ENCODE measurements at regions not wholly inside any gene's neighbourhood (a gene's known extent, or its start where the extent isn't known, plus 50 kb on each side); places are given as distances from the start of the nearest gene placed in this dataset.

- Histone ChIP-seq H4K20me1 (ENCODE audit: insufficient read depth) (no peaks in the 10 kb centered on the region), H3K9me3 (ENCODE audit: insufficient read depth, low read depth) (no peaks in the 10 kb centered on the region), H2AFZ (no peak overlapping the region), H3F3A (ENCODE audit: insufficient read depth, low read depth) (no peaks in the 10 kb centered on the region), H3K27ac (no peak overlapping the region), H3K4me1 (replicated peaks; ENCODE audit: insufficient read depth) (no peaks in the 10 kb centered on the region), H3K36me3 (ENCODE audit: low read depth) (no peaks in the 10 kb centered on the region), H3K4me3 (no peak overlapping the region), H3K4me2 (no peak overlapping the region), H3K79me2 (ENCODE audit: low read depth) (no peaks in the 10 kb centered on the region), H3K9me2 (ENCODE audit: insufficient read depth) (no peaks in the 10 kb centered on the region), H3K27me3 (ENCODE audit: insufficient read depth, low read depth) (peaks cover 96% of the 10 kb centered on the region)
- DNase-seq, result no peak
- intact Hi-C loops (cut with micrococcal nuclease; ENCODE audit: unreplicated experiment), result no loop called here
- ChIA-PET POLR2A (ENCODE audit: unreplicated experiment) (no interaction called here), CTCF (no interaction called here)
- no peak for TF ChIP-seq CTCF (conservative IDR thresholded peaks at IDR 0.05)
- no peak for TF ChIP-seq EZH2 (IDR thresholded peaks at IDR 0.05; ENCODE audit: low read depth)
- no TSS peak for BruUV-seq (replicated peaks)
Observed at GRCh38 chr19:30088567-30088966, 146.5 kb downstream of the URI1 start.

GRCh38 chr19:30089086-30089665, 147.1 kb downstream of the URI1 start:
- Histone ChIP-seq H3K36me3 (ENCODE audit: low read depth) (no peaks in the 10 kb centered on the region), H3K4me2 (no peak overlapping the region), H3K9me2 (ENCODE audit: insufficient read depth) (no peaks in the 10 kb centered on the region), H3F3A (ENCODE audit: insufficient read depth, low read depth) (no peaks in the 10 kb centered on the region), H3K27ac (no peak overlapping the region), H4K20me1 (ENCODE audit: insufficient read depth) (no peaks in the 10 kb centered on the region), H3K9me3 (ENCODE audit: insufficient read depth, low read depth) (no peaks in the 10 kb centered on the region), H3K4me1 (replicated peaks; ENCODE audit: insufficient read depth) (no peaks in the 10 kb centered on the region), H3K79me2 (ENCODE audit: low read depth) (no peaks in the 10 kb centered on the region), H2AFZ (no peak overlapping the region), H3K27me3 (ENCODE audit: insufficient read depth, low read depth) (peaks cover 94% of the 10 kb centered on the region), H3K4me3 (no peak overlapping the region)
- intact Hi-C loops (cut with micrococcal nuclease; ENCODE audit: unreplicated experiment), result no loop called here
- TF ChIP-seq EZH2 (IDR thresholded peaks at IDR 0.05; ENCODE audit: low read depth), result no peak
- TF ChIP-seq CTCF (conservative IDR thresholded peaks at IDR 0.05), result no peak
- no peak for DNase-seq
- CTCF ChIA-PET, result no interaction called here
- BruUV-seq (replicated peaks), result no TSS peak
- POLR2A ChIA-PET (ENCODE audit: unreplicated experiment), result no interaction called here

- ChIA-PET POLR2A (ENCODE audit: unreplicated experiment) (no interaction called here), CTCF (no interaction called here)
- Histone ChIP-seq H3K4me2 (no peak overlapping the region), H3K9me3 (ENCODE audit: insufficient read depth, low read depth) (no peaks in the 10 kb centered on the region), H3K79me2 (ENCODE audit: low read depth) (no peaks in the 10 kb centered on the region), H3K27me3 (ENCODE audit: insufficient read depth, low read depth) (peaks cover 94% of the 10 kb centered on the region), H3K27ac (no peak overlapping the region), H2AFZ (no peak overlapping the region), H3K4me1 (replicated peaks; ENCODE audit: insufficient read depth) (no peaks in the 10 kb centered on the region), H3K9me2 (ENCODE audit: insufficient read depth) (no peaks in the 10 kb centered on the region), H3F3A (ENCODE audit: insufficient read depth, low read depth) (no peaks in the 10 kb centered on the region), H4K20me1 (ENCODE audit: insufficient read depth) (no peaks in the 10 kb centered on the region), H3K36me3 (ENCODE audit: low read depth) (no peaks in the 10 kb centered on the region), H3K4me3 (no peak overlapping the region)
- no peak for DNase-seq
- BruUV-seq (replicated peaks), result no TSS peak
- TF ChIP-seq CTCF (conservative IDR thresholded peaks at IDR 0.05) (no peak), EZH2 (IDR thresholded peaks at IDR 0.05; ENCODE audit: low read depth) (no peak)
- intact Hi-C loops (cut with micrococcal nuclease; ENCODE audit: unreplicated experiment), result no loop called here
Observed at GRCh38 chr19:30090476-30090875, 148.4 kb downstream of the URI1 start.
